ENCODE measurements at regions not wholly inside any gene's neighbourhood (a gene's known extent, or its start where the extent isn't known, plus 50 kb on each side); places are given as distances from the start of the nearest gene placed in this dataset.

GRCh38 chr7:156384706-156385105, 255.9 kb upstream of the RNF32 start:
- Histone ChIP-seq H2AFZ (ENCODE audit: low read length) (no peak overlapping the region), H3K9me3 (ENCODE audit: low read length) (no peaks in the 10 kb centered on the region), H3K4me1 (ENCODE audit: insufficient read depth, low read length) (peaks cover 13% of the 10 kb centered on the region), H3K9ac (ENCODE audit: insufficient read depth, low read depth, low read length) (no peak overlapping the region), H3K4me2 (ENCODE audit: low read depth, low read length) (no peak overlapping the region), H3K27ac (ENCODE audit: extremely low read length, insufficient read depth, low read length) (no peak overlapping the region), H4K20me1 (ENCODE audit: insufficient read depth, low read length) (no peaks in the 10 kb centered on the region), H3K79me2 (ENCODE audit: insufficient read depth, low read length) (no peaks in the 10 kb centered on the region), H3K27me3 (ENCODE audit: control insufficient read depth in 1 of 2, insufficient read depth in 2 of 2, low read length in 2 of 2) (peaks cover 1 to 7% of the 10 kb centered on the region in 2 experiments; a peak in 2 of 5 replicates), H3K36me3 (replicated peaks in 1 of 2; ENCODE audit: control insufficient read depth in 1 of 2, insufficient read depth in 2 of 2, low read length in 2 of 2) (no peaks in the 10 kb centered on the region), H3K4me3 (replicated peaks in 1 of 3; ENCODE audit: insufficient read depth in 1 of 3, low read depth in 2 of 3, low read length in 3 of 3) (no peak overlapping the region)
- ChIA-PET POLR2A (no interaction called here), CTCF (ENCODE audit: low intra/inter-chr PET ratio, low total read pairs) (no interaction called here)
- in situ Hi-C loops (cut with HindIII; ENCODE audit: extremely low pct_ligation_motif_present, low pct_unique_long_range_greater_than_20kb) (no loop called here), intact Hi-C loops (cut with micrococcal nuclease; ENCODE audit: unreplicated experiment) (no loop called here)
- DNase-seq (ENCODE audit: low spot score): no peak
- FAIRE-seq: no peak
- no TSS peak for BruUV-seq (replicated peaks)
- ATAC-seq: no peak
- 77% methylated on average over 14 of the region's 14 CpGs for WGBS (ENCODE audit: low lambda C conversion rate)
- no peak for TF ChIP-seq ZNF234 (CRISPR knock-in tag; conservative IDR thresholded peaks at IDR 0.05)
- TF ChIP-seq JDP2 (CRISPR knock-in tag; IDR thresholded peaks at IDR 0.05; ENCODE audit: borderline replicate concordance): no peak
- no peak for TF ChIP-seq ATF6 (CRISPR knock-in tag; conservative IDR thresholded peaks at IDR 0.05)
- no peak for TF ChIP-seq ZNF615 (CRISPR knock-in tag; IDR thresholded peaks at IDR 0.05; ENCODE audit: borderline replicate concordance)
- TF ChIP-seq RFX3 (CRISPR knock-in tag; IDR thresholded peaks at IDR 0.05): no peak
- no peak for TF ChIP-seq POLR2AphosphoS5 (IDR thresholded peaks at IDR 0.05; ENCODE audit: low read depth, low read length)
- no peak for TF ChIP-seq RARA (CRISPR knock-in tag; IDR thresholded peaks at IDR 0.05)
- TF ChIP-seq MXI1 (IDR thresholded peaks at IDR 0.05; ENCODE audit: borderline replicate concordance, low read depth, low read length): no peak
- TF ChIP-seq ZNF740 (CRISPR knock-in tag; IDR thresholded peaks at IDR 0.05): no peak
- no peak for TF ChIP-seq ZNF556 (CRISPR knock-in tag; IDR thresholded peaks at IDR 0.05; ENCODE audit: borderline replicate concordance)
- TF ChIP-seq ZNF720 (CRISPR knock-in tag; IDR thresholded peaks at IDR 0.05): no peak
- no peak for TF ChIP-seq ZMYM3 (CRISPR knock-in tag; IDR thresholded peaks at IDR 0.05)
- TF ChIP-seq DBP (CRISPR knock-in tag; IDR thresholded peaks at IDR 0.05; ENCODE audit: not compliant biosample characterization): no peak
- no peak for TF ChIP-seq ZSCAN5A (CRISPR knock-in tag; IDR thresholded peaks at IDR 0.05; ENCODE audit: borderline replicate concordance)
- TF ChIP-seq ZBTB49 (CRISPR knock-in tag; IDR thresholded peaks at IDR 0.05; ENCODE audit: borderline replicate concordance): no peak
- TF ChIP-seq NCOA5 (CRISPR knock-in tag; IDR thresholded peaks at IDR 0.05): no peak
- TF ChIP-seq ZNF468 (CRISPR knock-in tag; IDR thresholded peaks at IDR 0.05): no peak
- no peak for TF ChIP-seq MAZ (IDR thresholded peaks at IDR 0.05; ENCODE audit: borderline replicate concordance, low read depth, low read length)
- TF ChIP-seq MAZ (CRISPR knock-in tag; IDR thresholded peaks at IDR 0.05; ENCODE audit: low read depth): no peak

All from HepG2 (cell line).